MCF 10A (cell line): ENCODE measurements at regions not wholly inside any gene's neighbourhood (a gene's known extent, or its start where the extent isn't known, plus 50 kb on each side); places are given as distances from the start of the nearest gene placed in this dataset.
"Not testable (repeated sequence)": the region's sequence is repeated elsewhere in the genome, so short reads cannot be mapped to it uniquely, and the experiment has no call there.

Experiments
- BruUV-seq: library from RNA; stranded (reverse); fragments of 400-500 nt; replicated peaks from 2 replicates; lab custom pipeline; 2021; lab: Mats Ljungman, UMichigan
- CTCF ChIA-PET: fragments of 300-600 bp; sonication (Branson Sonifier 250); formaldehyde crosslinking; extraction: SDS; loops from one replicate; lab custom pipeline; 2021; ENCODE audit warnings: antibody characterized with exemption, inconsistent platforms; lab: Yijun Ruan, JAX
- POLR2A ChIA-PET: fragments of 300-600, 350-650 bp; sonication (Branson Sonifier 250); formaldehyde crosslinking; extraction: SDS; loops from one replicate; lab custom pipeline; 2020; ENCODE audit warnings: antibody characterized with exemption, inconsistent platforms; lab: Yijun Ruan, JAX
- DNase-seq: peaks from one replicate; pipeline ENCODE4 v3.0.0-alpha.2; 2018; ENCODE audit not compliant: unreplicated experiment
- H3K27ac Mint-ChIP-seq: one replicate; pipeline ENCODE4 v1.8.0; 2022; ENCODE audit warnings: mild to moderate bottlenecking, low read depth, mixed read lengths; ENCODE audit not compliant: unreplicated experiment
- H3K27me3 Mint-ChIP-seq: one replicate; pipeline ENCODE4 v1.8.0; 2022; ENCODE audit warnings: mixed read lengths; ENCODE audit not compliant: insufficient read depth, unreplicated experiment
- H3K36me3 Mint-ChIP-seq: one replicate; pipeline ENCODE4 v1.8.0; 2022; ENCODE audit warnings: mild to moderate bottlenecking, moderate library complexity, mixed read lengths; ENCODE audit not compliant: insufficient read depth, unreplicated experiment
- H3K4me1 Mint-ChIP-seq: one replicate; pipeline ENCODE4 v1.8.0; 2022; ENCODE audit warnings: mixed read lengths; ENCODE audit not compliant: insufficient read depth, unreplicated experiment
- H3K4me3 Mint-ChIP-seq: one replicate; pipeline ENCODE4 v1.8.0; 2022; ENCODE audit warnings: mild to moderate bottlenecking, moderate library complexity, mixed read lengths; ENCODE audit not compliant: unreplicated experiment
- H3K9me3 Mint-ChIP-seq: one replicate; pipeline ENCODE4 v1.8.0; 2022; ENCODE audit warnings: mixed read lengths; ENCODE audit not compliant: unreplicated experiment
- CTCF ChIP-seq: fragments of 200-600 bp; IDR thresholded peaks from one replicate; pipeline ENCODE4 v1.8.0; 2022; ENCODE audit warnings: antibody characterized with exemption, mild to moderate bottlenecking; ENCODE audit not compliant: unreplicated experiment
- intact Hi-C: fragments of 100-400 bp; cut with micrococcal nuclease; formaldehyde crosslinking; loops from 2 replicates; pipeline ENCODE4 v1.14.1; 2022

- H3K27ac Mint-ChIP-seq, result no peak overlapping the region
- POLR2A ChIA-PET, result no interaction called here
- H3K27me3 Mint-ChIP-seq, result no peaks in the 10 kb centered on the region
- peaks cover 5% of the 10 kb centered on the region for H3K36me3 Mint-ChIP-seq
- no peaks in the 10 kb centered on the region for H3K4me1 Mint-ChIP-seq
- CTCF ChIA-PET, result interaction anchor here (0.6 to 0.8 kb wide), 2 partner anchors 16 to 33 kb away, joined by 3 to 4 read pairs; no protein-coding TSS in a partner anchor
- DNase-seq, result no peak
- peaks cover 10% of the 10 kb centered on the region for H3K9me3 Mint-ChIP-seq
- intact Hi-C loops, result no loop called here
- no TSS peak for BruUV-seq
- TF ChIP-seq CTCF, result no peak
- no peak overlapping the region for H3K4me3 Mint-ChIP-seq
These were observed 157.0 kb upstream of the LMNTD1 start for GRCh38 chr12:25710128-25710527.

- BruUV-seq, result TSS peak; percentile 51
- intact Hi-C loops, H3K27me3 Mint-ChIP-seq, H3K4me1 Mint-ChIP-seq, H3K4me3 Mint-ChIP-seq, H3K36me3 Mint-ChIP-seq: not testable (repeated sequence)
- Mint-ChIP-seq H3K27ac (peak overlapping the region; percentile 74), H3K9me3 (peaks cover 10% of the 10 kb centered on the region)
- POLR2A ChIA-PET, result interaction anchor here (0.6 to 1.3 kb wide), 2 partner anchors 10 to 130 kb away, joined by 3 read pairs; no protein-coding TSS in a partner anchor
- DNase-seq, result peak; percentile 68
- CTCF ChIA-PET, result interaction anchor here (0.5 to 1.0 kb wide), 3 partner anchors 11 to 758 kb away, joined by 3 to 6 read pairs (median 4); no protein-coding TSS in a partner anchor
These were observed 158.0 kb upstream of the LMNTD1 start for GRCh38 chr12:25710938-25711605.

- Mint-ChIP-seq H3K4me1 (peaks cover 4% of the 10 kb centered on the region), H3K4me3 (no peak overlapping the region), H3K36me3 (no peaks in the 10 kb centered on the region), H3K9me3 (peaks cover 10% of the 10 kb centered on the region), H3K27ac (peak overlapping the region; percentile 74), H3K27me3 (no peaks in the 10 kb centered on the region)
- no peak for DNase-seq
- intact Hi-C loops, result no loop called here
- no TSS peak for BruUV-seq
- POLR2A ChIA-PET, result interaction anchor here (1.3 kb wide), 2 partner anchors 11 to 247 kb away, joined by 3 read pairs; no protein-coding TSS in a partner anchor
- CTCF ChIA-PET, result interaction anchor here (1.0 to 1.2 kb wide), 2 partner anchors 11 to 56 kb away, joined by 3 to 4 read pairs; no protein-coding TSS in a partner anchor
- peak; percentile 5 for TF ChIP-seq CTCF
These were observed 159.1 kb upstream of the LMNTD1 start for GRCh38 chr12:25712169-25712568.

- Mint-ChIP-seq H3K4me1 (peaks cover 15% of the 10 kb centered on the region), H3K27me3 (no peaks in the 10 kb centered on the region), H3K9me3 (peaks cover 16% of the 10 kb centered on the region), H3K36me3 (no peaks in the 10 kb centered on the region), H3K4me3 (no peak overlapping the region), H3K27ac (no peak overlapping the region)
- no peak for DNase-seq
- BruUV-seq, result no TSS peak
- ChIA-PET POLR2A (interaction anchor here (0.7 to 1.3 kb wide), 2 partner anchors 73 to 246 kb away, joined by 3 read pairs; no protein-coding TSS in a partner anchor), CTCF (interaction anchor here (1.2 kb wide), 1 partner anchor 12 kb away, joined by 4 read pairs; no protein-coding TSS in a partner anchor)
- no peak for TF ChIP-seq CTCF
- intact Hi-C loops, result no loop called here
These were observed 160.2 kb upstream of the LMNTD1 start for GRCh38 chr12:25713264-25713663.
